ENCODE measurements at regions not wholly inside any gene's neighbourhood (a gene's known extent, or its start where the extent isn't known, plus 50 kb on each side); places are given as distances from the start of the nearest gene placed in this dataset.

DNA sequence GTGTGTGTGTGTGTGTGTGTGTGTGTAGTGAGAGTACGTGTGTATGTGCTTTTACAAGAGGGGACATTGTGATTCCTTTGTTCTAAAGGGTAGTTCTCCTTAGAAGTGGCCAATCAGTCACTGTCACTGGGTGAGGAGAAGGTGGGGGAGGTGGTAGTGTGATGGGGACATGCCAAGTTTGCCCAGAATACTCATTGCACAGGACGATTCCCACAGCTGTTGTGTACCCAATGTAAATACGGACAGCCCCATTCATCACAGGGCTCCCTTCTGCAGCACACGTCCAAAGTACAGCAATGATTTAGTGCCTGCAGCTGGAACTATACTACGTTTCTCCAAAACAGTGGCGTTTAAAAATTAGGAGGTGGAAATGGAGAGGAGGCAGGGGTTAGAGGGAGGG, 287.8 kb downstream of the TLR4 start:
- Mint-ChIP-seq H3K36me3 (no peaks in the 10 kb centered on the region), H3K4me1 (no peaks in the 10 kb centered on the region), H3K27me3 (peaks cover 0 to 5% of the 10 kb centered on the region in 2 donors), H3K27ac (no peak overlapping the region), H3K9me3 (no peaks in the 10 kb centered on the region), H3K4me3 (no peak overlapping the region)
- Histone ChIP-seq H3K9me3 (no peaks in the 10 kb centered on the region), H3K27ac (ENCODE audit: low read length) (no peak overlapping the region), H3K36me3 (ENCODE audit: control insufficient read depth in 2 of 2, extremely low read depth in 1 of 2, insufficient read depth in 1 of 2, low read length in 1 of 2) (no peaks in the 10 kb centered on the region), H3K27me3 (replicated peaks in 1 of 2; ENCODE audit: control insufficient read depth in 2 of 2, extremely low read depth in 1 of 2, insufficient read depth in 2 of 2, low read length in 1 of 2) (no peaks in the 10 kb centered on the region), H3K4me3 (ENCODE audit: control insufficient read depth in 1 of 2, extremely low read depth in 1 of 2, low read length in 1 of 2) (no peak overlapping the region), H3K4me1 (ENCODE audit: control insufficient read depth in 1 of 2, extremely low read depth in 1 of 2, insufficient read depth in 2 of 2, low read length in 2 of 2) (no peaks in the 10 kb centered on the region)
- no peak for DNase-seq
- ChIA-PET POLR2A (no interaction called here), CTCF (interaction anchor here in 1 of 2 donors (0.6 kb wide), 1 partner anchor 575 kb away, joined by 3 read pairs; no protein-coding TSS in a partner anchor)
- WGBS (ENCODE audit: insufficient coverage): 20% methylated on average over 1 of the region's 6 CpGs
- no peak for ATAC-seq (replicated peaks in 1 of 4)

DNA sequence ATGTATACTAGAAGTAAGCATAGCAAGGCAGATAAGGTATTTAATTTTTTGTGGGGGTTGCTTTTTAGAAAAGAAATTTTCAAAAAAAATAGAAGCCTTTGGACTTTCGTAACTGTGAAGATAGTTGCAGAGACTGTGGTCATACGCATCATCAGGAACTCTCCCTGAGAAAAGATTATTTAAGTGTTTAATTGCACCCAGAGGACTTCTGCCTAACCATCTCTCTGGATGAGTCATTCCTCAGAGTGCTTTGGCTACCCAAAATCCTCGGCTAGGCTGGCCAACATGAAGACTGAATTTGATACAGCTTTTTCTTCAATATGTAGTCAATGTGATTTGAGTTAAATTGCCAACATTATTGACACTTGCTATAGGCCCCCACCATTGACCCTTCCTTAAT, 296.4 kb downstream of the TLR4 start:
- H3K36me3 Mint-ChIP-seq: no peaks in the 10 kb centered on the region
- no peak overlapping the region for H3K4me3 Mint-ChIP-seq
- Histone ChIP-seq H3K27me3 (replicated peaks in 1 of 2; ENCODE audit: control insufficient read depth in 2 of 2, extremely low read depth in 1 of 2, insufficient read depth in 2 of 2, low read length in 1 of 2) (no peaks in the 10 kb centered on the region), H3K9me3 (no peaks in the 10 kb centered on the region), H3K4me3 (ENCODE audit: control insufficient read depth in 1 of 2, extremely low read depth in 1 of 2, low read length in 1 of 2) (no peak overlapping the region), H3K36me3 (ENCODE audit: control insufficient read depth in 2 of 2, extremely low read depth in 1 of 2, insufficient read depth in 1 of 2, low read length in 1 of 2) (no peaks in the 10 kb centered on the region), H3K27ac (ENCODE audit: low read length) (no peak overlapping the region), H3K4me1 (ENCODE audit: control insufficient read depth in 1 of 2, extremely low read depth in 1 of 2, insufficient read depth in 2 of 2, low read length in 2 of 2) (no peaks in the 10 kb centered on the region)
- CTCF ChIA-PET: no interaction called here
- no peak overlapping the region for H3K27ac Mint-ChIP-seq
- peaks cover 0 to 4% (median 0%) of the 10 kb centered on the region in 3 donors for H3K9me3 Mint-ChIP-seq
- POLR2A ChIA-PET: no interaction called here
- DNase-seq (no peak), ATAC-seq (replicated peaks in 1 of 4) (no peak)
- WGBS (ENCODE audit: insufficient coverage): 60% methylated on average over 1 of the region's 3 CpGs
- H3K27me3 Mint-ChIP-seq: peaks cover 0 to 1% of the 10 kb centered on the region in 2 donors
- H3K4me1 Mint-ChIP-seq: no peaks in the 10 kb centered on the region

DNA sequence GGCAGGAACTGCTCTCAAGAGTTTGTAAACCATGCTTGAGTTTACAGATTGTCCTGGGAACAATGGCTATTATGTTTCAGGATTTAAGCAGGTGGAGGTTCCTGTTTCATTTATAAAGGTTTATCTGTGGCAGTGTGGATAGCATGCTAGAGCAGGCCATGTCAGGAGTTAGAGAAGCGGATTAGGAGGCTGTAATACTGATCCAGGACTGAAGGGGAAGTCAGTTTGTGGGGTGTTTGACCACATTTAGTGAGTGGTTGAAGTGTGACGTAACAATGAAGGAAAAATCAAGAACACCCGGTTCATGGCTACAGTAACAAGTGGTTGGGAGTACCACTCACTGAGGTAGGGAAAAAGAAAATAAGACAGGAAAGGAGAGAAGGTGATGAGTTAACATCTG, 299.0 kb downstream of the TLR4 start:
- DNase-seq (no peak), ATAC-seq (replicated peaks in 1 of 4) (no peak)
- Histone ChIP-seq H3K27ac (ENCODE audit: low read length) (no peak overlapping the region), H3K9me3 (no peaks in the 10 kb centered on the region), H3K4me1 (ENCODE audit: control insufficient read depth in 1 of 2, extremely low read depth in 1 of 2, insufficient read depth in 2 of 2, low read length in 2 of 2) (no peaks in the 10 kb centered on the region), H3K4me3 (ENCODE audit: control insufficient read depth in 1 of 2, extremely low read depth in 1 of 2, low read length in 1 of 2) (no peak overlapping the region), H3K27me3 (replicated peaks in 1 of 2; ENCODE audit: control insufficient read depth in 2 of 2, extremely low read depth in 1 of 2, insufficient read depth in 2 of 2, low read length in 1 of 2) (no peaks in the 10 kb centered on the region), H3K36me3 (ENCODE audit: control insufficient read depth in 2 of 2, extremely low read depth in 1 of 2, insufficient read depth in 1 of 2, low read length in 1 of 2) (no peaks in the 10 kb centered on the region)
- 25% methylated on average over 3 of the region's 3 CpGs for WGBS (ENCODE audit: insufficient coverage)
- peaks cover 1 to 3% of the 10 kb centered on the region in 2 donors for H3K27me3 Mint-ChIP-seq
- H3K4me3 Mint-ChIP-seq: no peak overlapping the region
- CTCF ChIA-PET: no interaction called here
- POLR2A ChIA-PET: no interaction called here
- no peak overlapping the region for H3K27ac Mint-ChIP-seq
- H3K4me1 Mint-ChIP-seq: no peaks in the 10 kb centered on the region
- H3K9me3 Mint-ChIP-seq: peaks cover 0 to 5% (median 4%) of the 10 kb centered on the region in 3 donors
- no peaks in the 10 kb centered on the region for H3K36me3 Mint-ChIP-seq

DNA sequence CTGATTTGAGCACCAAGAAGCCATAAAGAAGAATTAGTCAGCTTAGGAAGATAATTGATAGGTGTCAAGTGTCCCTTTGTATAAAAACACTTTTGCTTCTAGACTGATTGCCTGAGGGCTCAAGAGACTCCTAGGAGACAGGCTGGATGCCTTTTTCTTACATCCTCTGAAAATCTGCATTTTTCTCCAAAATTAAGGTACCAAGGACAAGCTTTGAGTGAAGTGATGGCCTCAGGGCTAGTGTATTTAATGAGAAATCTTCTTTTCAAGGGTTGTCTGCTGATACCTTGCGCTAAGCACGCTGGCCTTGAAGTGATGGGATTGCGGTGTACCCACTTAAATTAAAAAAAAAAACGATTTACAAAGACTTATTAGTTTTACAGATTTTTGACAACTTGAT, 304.0 kb downstream of the TLR4 start:
- no peak overlapping the region for H3K27ac Mint-ChIP-seq
- no peak overlapping the region for H3K27ac ChIP-seq (ENCODE audit: low read length)
- H3K27me3 Mint-ChIP-seq: peaks cover 0 to 3% of the 10 kb centered on the region in 2 donors
- no peak for DNase-seq
- WGBS (ENCODE audit: insufficient coverage): no CpG with 5 or more reads among the region's 4 CpGs
- no peaks in the 10 kb centered on the region for H3K36me3 Mint-ChIP-seq
- no peaks in the 10 kb centered on the region for H3K27me3 ChIP-seq (replicated peaks in 1 of 2; ENCODE audit: control insufficient read depth in 2 of 2, extremely low read depth in 1 of 2, insufficient read depth in 2 of 2, low read length in 1 of 2)
- H3K4me1 ChIP-seq (ENCODE audit: control insufficient read depth in 1 of 2, extremely low read depth in 1 of 2, insufficient read depth in 2 of 2, low read length in 2 of 2): no peaks in the 10 kb centered on the region
- H3K4me3 Mint-ChIP-seq: no peak overlapping the region
- ChIA-PET CTCF (no interaction called here), POLR2A (no interaction called here)
- ATAC-seq (replicated peaks in 1 of 4): no peak
- H3K36me3 ChIP-seq (ENCODE audit: control insufficient read depth in 2 of 2, extremely low read depth in 1 of 2, insufficient read depth in 1 of 2, low read length in 1 of 2): no peaks in the 10 kb centered on the region
- no peaks in the 10 kb centered on the region for H3K9me3 ChIP-seq
- no peaks in the 10 kb centered on the region for H3K4me1 Mint-ChIP-seq
- H3K9me3 Mint-ChIP-seq: peaks cover 0 to 10% (median 0%) of the 10 kb centered on the region in 3 donors
- H3K4me3 ChIP-seq (ENCODE audit: control insufficient read depth in 1 of 2, extremely low read depth in 1 of 2, low read length in 1 of 2): no peak overlapping the region

DNA sequence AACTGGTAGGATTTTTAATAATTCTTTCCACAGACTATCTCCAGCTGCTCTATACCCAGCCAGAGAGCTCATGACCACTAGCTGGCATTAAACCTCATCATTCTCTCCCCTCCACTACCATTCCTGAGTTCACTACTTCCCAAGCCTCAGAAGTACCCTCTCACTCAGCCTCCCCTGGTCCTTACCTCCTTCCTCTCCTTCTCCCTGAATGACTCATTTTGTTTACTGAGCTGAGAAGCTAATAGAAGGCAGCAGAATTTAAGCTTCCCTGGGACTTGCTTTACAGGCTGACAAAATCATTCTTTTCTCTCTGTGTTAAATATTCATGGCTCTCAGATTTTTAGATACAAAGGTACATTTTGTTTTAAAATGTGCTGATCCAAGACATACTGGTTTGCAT, 305.4 kb downstream of the TLR4 start:
- H3K36me3 ChIP-seq (ENCODE audit: control insufficient read depth in 2 of 2, extremely low read depth in 1 of 2, insufficient read depth in 1 of 2, low read length in 1 of 2): no peaks in the 10 kb centered on the region
- H3K27me3 ChIP-seq (replicated peaks in 1 of 2; ENCODE audit: control insufficient read depth in 2 of 2, extremely low read depth in 1 of 2, insufficient read depth in 2 of 2, low read length in 1 of 2): no peaks in the 10 kb centered on the region
- ChIA-PET CTCF (no interaction called here), POLR2A (no interaction called here)
- H3K9me3 Mint-ChIP-seq: peaks cover 0 to 10% (median 0%) of the 10 kb centered on the region in 3 donors
- ATAC-seq (replicated peaks in 1 of 4) (no peak), DNase-seq (no peak)
- H3K4me1 ChIP-seq (ENCODE audit: control insufficient read depth in 1 of 2, extremely low read depth in 1 of 2, insufficient read depth in 2 of 2, low read length in 2 of 2): no peaks in the 10 kb centered on the region
- peaks cover 0 to 3% of the 10 kb centered on the region in 2 donors for H3K27me3 Mint-ChIP-seq
- H3K27ac ChIP-seq (ENCODE audit: low read length): no peak overlapping the region
- H3K4me3 Mint-ChIP-seq: no peak overlapping the region
- no peaks in the 10 kb centered on the region for H3K36me3 Mint-ChIP-seq
- H3K27ac Mint-ChIP-seq: no peak overlapping the region
- no peak overlapping the region for H3K4me3 ChIP-seq (ENCODE audit: control insufficient read depth in 1 of 2, extremely low read depth in 1 of 2, low read length in 1 of 2)
- no peaks in the 10 kb centered on the region for H3K4me1 Mint-ChIP-seq
- H3K9me3 ChIP-seq: no peaks in the 10 kb centered on the region

DNA sequence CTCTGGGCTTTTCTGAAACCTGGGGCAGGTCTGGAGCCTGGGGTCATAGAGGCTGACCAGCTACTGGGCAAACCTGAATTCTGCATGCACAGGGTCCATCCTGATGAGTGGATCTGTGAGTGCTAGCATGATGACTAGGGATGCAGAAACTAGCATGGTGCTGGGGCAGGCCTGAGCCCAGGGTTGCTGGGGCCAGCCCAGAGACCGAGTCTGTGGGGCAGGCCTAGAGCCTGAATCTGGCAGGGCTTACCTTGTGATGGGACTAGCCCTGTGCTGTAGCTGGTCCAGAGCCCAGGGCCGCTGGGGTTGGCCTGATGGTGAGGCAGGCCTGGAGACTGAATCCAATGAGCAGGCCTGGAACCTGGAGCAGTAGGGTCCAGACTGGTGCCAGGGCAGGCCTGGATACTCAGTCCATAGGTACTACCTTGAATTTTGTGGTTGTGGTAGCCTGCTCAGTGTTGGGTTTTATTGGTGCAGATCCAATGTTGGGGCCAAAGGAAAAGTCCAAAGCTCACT, 313.5 kb downstream of the TLR4 start:
- peaks cover 0 to 12% (median 10%) of the 10 kb centered on the region in 3 donors for H3K9me3 Mint-ChIP-seq
- Histone ChIP-seq H3K4me3 (ENCODE audit: control insufficient read depth in 1 of 2, extremely low read depth in 1 of 2, low read length in 1 of 2) (no peak overlapping the region), H3K4me1 (ENCODE audit: control insufficient read depth in 1 of 2, extremely low read depth in 1 of 2, insufficient read depth in 2 of 2, low read length in 2 of 2) (no peaks in the 10 kb centered on the region), H3K9me3 (no peaks in the 10 kb centered on the region), H3K36me3 (ENCODE audit: control insufficient read depth in 2 of 2, extremely low read depth in 1 of 2, insufficient read depth in 1 of 2, low read length in 1 of 2) (no peaks in the 10 kb centered on the region), H3K27ac (ENCODE audit: low read length) (no peak overlapping the region), H3K27me3 (replicated peaks in 1 of 2; ENCODE audit: control insufficient read depth in 2 of 2, extremely low read depth in 1 of 2, insufficient read depth in 2 of 2, low read length in 1 of 2) (peaks cover 0 to 7% of the 10 kb centered on the region in 2 experiments)
- H3K27ac Mint-ChIP-seq: no peak overlapping the region
- H3K36me3 Mint-ChIP-seq: no peaks in the 10 kb centered on the region
- ATAC-seq (replicated peaks in 1 of 4): no peak
- no peak for DNase-seq
- H3K4me3 Mint-ChIP-seq: no peak overlapping the region
- H3K27me3 Mint-ChIP-seq: peaks cover 0 to 8% of the 10 kb centered on the region in 2 donors
- H3K4me1 Mint-ChIP-seq: no peaks in the 10 kb centered on the region
- CTCF ChIA-PET: interaction anchor here in 1 of 2 donors (1.1 kb wide), 1 partner anchor 41 kb away, joined by 3 read pairs; no protein-coding TSS in a partner anchor
- POLR2A ChIA-PET: interaction anchor here in 1 of 2 donors (0.5 kb wide), 1 partner anchor 23 kb away, joined by 3 read pairs; no protein-coding TSS in a partner anchor
- 75% methylated on average over 2 of the region's 2 CpGs for WGBS (ENCODE audit: insufficient coverage)

DNA sequence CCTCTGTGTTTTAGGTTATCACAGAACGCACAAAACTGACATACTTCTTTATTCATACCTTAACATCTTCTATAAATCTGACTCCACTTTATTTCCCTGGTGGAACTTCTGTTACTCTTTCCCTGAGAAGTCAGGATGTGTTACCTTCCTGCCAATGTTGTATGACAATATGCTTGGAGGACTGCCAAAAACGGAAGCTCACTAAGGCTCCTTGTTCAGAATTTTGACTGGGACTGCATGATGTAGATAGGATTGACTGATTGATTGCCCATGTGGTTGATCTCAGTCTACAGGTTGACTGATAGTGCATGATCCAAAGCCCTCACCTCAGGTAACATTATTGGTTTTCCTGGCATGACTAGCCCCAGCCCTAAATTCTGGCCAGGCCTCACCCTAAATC, 319.4 kb downstream of the TLR4 start:
- no peaks in the 10 kb centered on the region for H3K36me3 ChIP-seq (ENCODE audit: control insufficient read depth in 2 of 2, extremely low read depth in 1 of 2, insufficient read depth in 1 of 2, low read length in 1 of 2)
- DNase-seq: no peak
- no peaks in the 10 kb centered on the region for H3K9me3 ChIP-seq
- H3K27ac Mint-ChIP-seq: no peak overlapping the region
- H3K4me1 Mint-ChIP-seq: no peaks in the 10 kb centered on the region
- no peaks in the 10 kb centered on the region for H3K36me3 Mint-ChIP-seq
- ATAC-seq (replicated peaks in 1 of 4): no peak
- H3K27me3 ChIP-seq (replicated peaks in 1 of 2; ENCODE audit: control insufficient read depth in 2 of 2, extremely low read depth in 1 of 2, insufficient read depth in 2 of 2, low read length in 1 of 2): no peaks in the 10 kb centered on the region
- peaks cover 0 to 8% of the 10 kb centered on the region in 2 donors for H3K27me3 Mint-ChIP-seq
- H3K4me3 ChIP-seq (ENCODE audit: control insufficient read depth in 1 of 2, extremely low read depth in 1 of 2, low read length in 1 of 2): no peak overlapping the region
- no peak overlapping the region for H3K4me3 Mint-ChIP-seq
- no CpG with 5 or more reads among the region's 2 CpGs for WGBS (ENCODE audit: insufficient coverage)
- CTCF ChIA-PET: no interaction called here
- peaks cover under 1 to 7% (median 3%) of the 10 kb centered on the region in 3 donors for H3K9me3 Mint-ChIP-seq
- POLR2A ChIA-PET: interaction anchor here in 1 of 2 donors (0.7 kb wide), 1 partner anchor 462 kb away, joined by 6 read pairs; no protein-coding TSS in a partner anchor
- H3K27ac ChIP-seq (ENCODE audit: low read length): no peak overlapping the region
- no peaks in the 10 kb centered on the region for H3K4me1 ChIP-seq (ENCODE audit: control insufficient read depth in 1 of 2, extremely low read depth in 1 of 2, insufficient read depth in 2 of 2, low read length in 2 of 2)

All from T-cell (primary cell).